CD14-positive monocyte (primary cell): ENCODE measurements at regions not wholly inside any gene's neighbourhood (a gene's known extent, or its start where the extent isn't known, plus 50 kb on each side); places are given as distances from the start of the nearest gene placed in this dataset.
"Not testable (repeated sequence)": the region's sequence is repeated elsewhere in the genome, so short reads cannot be mapped to it uniquely, and the experiment has no call there.

Experiments used
- DNase-seq, 3 donors: peaks; one replicate each; pipeline ENCODE4 v3.0.0-alpha.2; 2011 to 2022
- H2AFZ ChIP-seq: 2 replicates; pipeline ENCODE4 v1.6.0; 2012; ENCODE audit warnings: mild to moderate bottlenecking, low read depth, low read length, inconsistent platforms; ENCODE audit not compliant: insufficient read depth, poor library complexity, severe bottlenecking
- H3K27ac ChIP-seq, 2 donors: 1 replicate in 1 of 2; 2 replicates in 1 of 2; pipeline ENCODE4 v1.5.1; 2012 to 2013; ENCODE audit warnings: low read length in 2 of 2, control low read depth in 1 of 2, inconsistent platforms in 1 of 2, low read depth in 1 of 2, mild to moderate bottlenecking in 1 of 2
- H3K27me3 ChIP-seq, 2 donors: one replicate each; pipeline versions ENCODE4 v1.6.0 to v1.6.1; 2011 to 2013; ENCODE audit warnings: low read length in 2 of 2; ENCODE audit not compliant: control insufficient read depth in 2 of 2, insufficient read depth in 2 of 2
- H3K36me3 ChIP-seq, 2 donors: replicated peaks in 1 of 2; 1 replicate in 1 of 2; 2 replicates in 1 of 2; pipeline versions ENCODE4 v1.5.1 to v1.6.1; 2012 to 2013; ENCODE audit warnings: low read length in 2 of 2, control low read depth in 1 of 2, inconsistent platforms in 1 of 2, mild to moderate bottlenecking in 1 of 2; ENCODE audit not compliant: insufficient read depth in 2 of 2, control insufficient read depth in 1 of 2
- H3K4me1 ChIP-seq, 2 donors: 1 replicate in 1 of 2; 2 replicates in 1 of 2; pipeline versions ENCODE4 v1.5.1 to v1.6.1; 2012 to 2013; ENCODE audit warnings: low read length in 2 of 2, control low read depth in 1 of 2, inconsistent platforms in 1 of 2, mild to moderate bottlenecking in 1 of 2, moderate library complexity in 1 of 2; ENCODE audit not compliant: insufficient read depth in 2 of 2, control insufficient read depth in 1 of 2
- H3K4me2 ChIP-seq: replicated peaks from 2 replicates; pipeline ENCODE3; 2012; ENCODE audit warnings: low read length, moderate library complexity, mild to moderate bottlenecking; ENCODE audit not compliant: poor library complexity, severe bottlenecking; ENCODE audit errors: extremely low read depth
- H3K4me3 ChIP-seq, 3 experiments: fragments of 200-600 bp in 1 of 3; sonication (generic) in 1 of 3; replicated peaks in 1 of 3; 1 replicate in 2 of 3; 2 replicates in 1 of 3; pipeline ENCODE4 v1.5.1; 2011 to 2013; ENCODE audit warnings: low read length in 3 of 3, mild to moderate bottlenecking in 3 of 3, control low read depth in 2 of 3, low read depth in 2 of 3, inconsistent platforms in 1 of 3, moderate library complexity in 1 of 3
- H3K79me2 ChIP-seq: 2 replicates; pipeline ENCODE4 v1.6.0; 2012; ENCODE audit warnings: mild to moderate bottlenecking, control low read depth, inconsistent platforms, low read length, moderate library complexity; ENCODE audit not compliant: insufficient read depth
- H3K9ac ChIP-seq: 2 replicates; pipeline ENCODE4 v1.6.0; 2017; ENCODE audit warnings: low read length, mild to moderate bottlenecking; ENCODE audit not compliant: insufficient read depth, poor library complexity, severe bottlenecking
- H3K9me3 ChIP-seq, 2 donors: replicated peaks in 1 of 2; 1 replicate in 1 of 2; 2 replicates in 1 of 2; pipeline versions ENCODE4 v1.5.1 to v1.6.1; 2012 to 2013; ENCODE audit warnings: low read length in 2 of 2, control low read depth in 1 of 2; ENCODE audit not compliant: control insufficient read depth in 1 of 2, insufficient read depth in 1 of 2
- H4K20me1 ChIP-seq: 2 replicates; pipeline ENCODE4 v1.6.0; 2012; ENCODE audit warnings: mild to moderate bottlenecking, low read length, control low read depth, moderate library complexity; ENCODE audit not compliant: insufficient read depth
- H3K27ac Mint-ChIP-seq, 7 donors: one replicate each; pipeline ENCODE4 v1.8.0; 2020; ENCODE audit warnings: mild to moderate bottlenecking in 7 of 7, mixed read lengths in 7 of 7, moderate library complexity in 6 of 7, inconsistent platforms in 2 of 7
- H3K27me3 Mint-ChIP-seq, 3 donors: one replicate each; pipeline ENCODE4 v1.8.0; 2021 to 2022; ENCODE audit warnings: low read depth in 3 of 3, mild to moderate bottlenecking in 3 of 3, mixed read lengths in 3 of 3, moderate library complexity in 3 of 3, inconsistent platforms in 1 of 3
- H3K36me3 Mint-ChIP-seq, 2 donors: one replicate each; pipeline ENCODE4 v1.8.0; 2020; ENCODE audit warnings: mixed read lengths in 2 of 2, inconsistent platforms in 1 of 2, mild to moderate bottlenecking in 1 of 2
- H3K4me1 Mint-ChIP-seq: one replicate; pipeline ENCODE4 v1.8.0; 2020; ENCODE audit warnings: mild to moderate bottlenecking, mixed read lengths
- H3K4me3 Mint-ChIP-seq, 2 donors: one replicate each; pipeline ENCODE4 v1.8.0; 2020; ENCODE audit warnings: mild to moderate bottlenecking in 2 of 2, mixed read lengths in 2 of 2, moderate library complexity in 1 of 2
- H3K9me3 Mint-ChIP-seq, 7 donors: one replicate each; pipeline ENCODE4 v1.8.0; 2020 to 2022; ENCODE audit warnings: mixed read lengths in 7 of 7, mild to moderate bottlenecking in 6 of 7, moderate library complexity in 6 of 7, inconsistent platforms in 2 of 7
- WGBS: methylation state at CpG from one replicate; pipeline ENCODE4 v1.1.5; 2013; ENCODE audit warnings: missing lambda C conversion rate; ENCODE audit not compliant: insufficient coverage; 5-methylcytosine and 5-hydroxymethylcytosine counted together
- intact Hi-C, 2 donors: fragments of 100-400 bp; cut with micrococcal nuclease; formaldehyde crosslinking; loops; one replicate each; pipeline versions ENCODE4 v1.15.0 to v1.15.1; 2023
- TF ChIP-seq, protein P1 (sequence below): fragments of 200-600 bp; IDR thresholded peaks from one replicate; pipeline ENCODE4 v1.8.0; 2022; ENCODE audit warnings: antibody characterized with exemption, mild to moderate bottlenecking

DNA sequence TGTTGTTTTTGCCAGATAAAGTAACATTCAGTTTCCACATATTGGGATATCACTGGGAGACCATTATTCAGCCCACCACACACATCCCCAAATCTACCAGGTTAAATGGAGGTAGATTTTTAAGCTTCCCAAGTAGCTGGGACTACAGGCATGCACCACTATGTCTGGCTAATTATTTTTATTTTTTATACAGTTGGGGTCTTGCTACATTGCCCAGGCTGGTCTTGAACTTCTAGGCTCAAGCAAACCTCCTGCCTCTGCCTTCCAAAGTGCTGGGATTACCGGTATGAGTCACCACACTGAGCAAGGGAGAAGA lies 96.6 kb upstream of the CHD2 start:
- Histone ChIP-seq H3K79me2 (peaks cover 41% of the 10 kb centered on the region), H3K4me1 (peaks cover 70 to 83% of the 10 kb centered on the region in 2 donors), H3K36me3 (no peaks in the 10 kb centered on the region), H3K9ac (peak overlapping the region; percentile 35), H3K4me3 (peak overlapping the region in 1 of 3 experiments; percentile 22), H4K20me1 (no peaks in the 10 kb centered on the region), H3K9me3 (no peaks in the 10 kb centered on the region), H2AFZ (no peak overlapping the region), H3K27me3 (no peaks in the 10 kb centered on the region), H3K4me2 (peak overlapping the region; percentile 33), H3K27ac (peak overlapping the region; percentile 96 to 100)
- Mint-ChIP-seq H3K27ac (peak overlapping the region; percentile 99 to 100 (median 99)), H3K36me3 (peaks cover 0 to 2% of the 10 kb centered on the region in 2 donors), H3K4me1 (peaks cover 66% of the 10 kb centered on the region), H3K4me3 (no peak overlapping the region), H3K9me3 (no peaks in the 10 kb centered on the region), H3K27me3 (peaks cover 0 to 2% (median 0%) of the 10 kb centered on the region in 3 donors)
- TF ChIP-seq, protein P1, sequence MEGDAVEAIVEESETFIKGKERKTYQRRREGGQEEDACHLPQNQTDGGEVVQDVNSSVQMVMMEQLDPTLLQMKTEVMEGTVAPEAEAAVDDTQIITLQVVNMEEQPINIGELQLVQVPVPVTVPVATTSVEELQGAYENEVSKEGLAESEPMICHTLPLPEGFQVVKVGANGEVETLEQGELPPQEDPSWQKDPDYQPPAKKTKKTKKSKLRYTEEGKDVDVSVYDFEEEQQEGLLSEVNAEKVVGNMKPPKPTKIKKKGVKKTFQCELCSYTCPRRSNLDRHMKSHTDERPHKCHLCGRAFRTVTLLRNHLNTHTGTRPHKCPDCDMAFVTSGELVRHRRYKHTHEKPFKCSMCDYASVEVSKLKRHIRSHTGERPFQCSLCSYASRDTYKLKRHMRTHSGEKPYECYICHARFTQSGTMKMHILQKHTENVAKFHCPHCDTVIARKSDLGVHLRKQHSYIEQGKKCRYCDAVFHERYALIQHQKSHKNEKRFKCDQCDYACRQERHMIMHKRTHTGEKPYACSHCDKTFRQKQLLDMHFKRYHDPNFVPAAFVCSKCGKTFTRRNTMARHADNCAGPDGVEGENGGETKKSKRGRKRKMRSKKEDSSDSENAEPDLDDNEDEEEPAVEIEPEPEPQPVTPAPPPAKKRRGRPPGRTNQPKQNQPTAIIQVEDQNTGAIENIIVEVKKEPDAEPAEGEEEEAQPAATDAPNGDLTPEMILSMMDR = no peak
- no peak for DNase-seq
- WGBS = no CpG with 5 or more reads among the region's 1 CpG
- intact Hi-C loops = loop anchor here (5.0 kb wide), 2 partner anchors 114 to 119 kb away; no protein-coding TSS in a partner anchor

DNA sequence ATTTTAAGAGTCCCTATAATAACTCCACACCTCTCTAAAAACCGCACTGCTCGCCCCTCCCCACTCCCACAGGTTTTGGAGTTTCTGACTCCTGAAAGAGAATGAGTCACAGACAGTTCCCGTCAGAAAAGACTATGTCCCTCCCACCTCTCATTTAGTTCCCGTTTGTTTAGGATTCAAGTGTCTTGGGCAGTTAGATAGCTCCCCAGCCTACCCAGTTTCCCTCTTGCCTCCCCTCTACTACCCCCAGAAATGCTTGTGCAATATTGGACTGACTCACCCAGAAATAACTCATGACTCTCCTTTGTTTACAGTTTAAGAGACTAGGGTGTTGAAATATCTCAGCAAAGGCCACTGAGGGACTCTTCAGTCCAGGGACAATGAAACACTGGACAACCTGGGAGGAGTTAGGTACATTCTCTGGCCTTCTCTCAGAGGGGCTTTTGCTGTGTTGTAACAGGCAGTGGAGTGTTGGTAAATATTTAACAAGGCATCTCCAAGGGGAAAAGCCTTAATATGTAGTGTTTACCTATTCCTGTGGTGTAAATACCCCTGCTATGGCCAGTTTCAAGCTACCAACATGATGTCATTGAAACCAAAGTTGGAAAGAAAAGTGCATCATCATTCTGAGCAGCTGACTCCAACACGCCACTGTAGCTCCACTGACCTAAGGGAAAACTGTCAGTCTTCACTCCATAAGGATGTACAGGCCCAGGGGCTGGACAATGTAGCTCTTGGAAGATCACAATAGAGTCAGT lies 96.1 kb upstream of the CHD2 start:
- peaks cover 70 to 86% of the 10 kb centered on the region in 2 donors for H3K4me1 ChIP-seq
- intact Hi-C loops = loop anchor here (5.0 kb wide), 2 partner anchors 113 to 118 kb away; no protein-coding TSS in a partner anchor
- DNase-seq = peak; percentile 99 to 100 (median 100)

DNA sequence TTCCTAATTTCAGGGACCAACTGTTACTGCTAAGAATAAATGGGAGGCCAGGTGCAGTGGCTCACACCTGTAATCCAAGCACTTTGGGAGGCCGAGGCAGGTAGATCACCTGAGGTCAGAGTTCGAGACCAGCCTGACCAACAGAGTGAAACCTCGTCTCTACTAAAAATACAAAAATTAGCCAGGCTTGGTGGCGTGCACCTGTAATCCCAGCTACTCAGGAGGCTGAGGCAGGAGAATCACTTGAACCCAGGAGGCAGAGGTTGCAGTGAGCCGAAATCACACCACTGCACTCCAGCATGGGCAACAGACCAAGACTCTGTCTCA lies 95.6 kb upstream of the CHD2 start:
- intact Hi-C loops = loop anchor here (5.0 kb wide), 2 partner anchors 113 to 118 kb away; no protein-coding TSS in a partner anchor
- not testable (repeated sequence) for H4K20me1 ChIP-seq, H3K27me3 ChIP-seq, H2AFZ ChIP-seq, H3K27me3 Mint-ChIP-seq, H3K36me3 ChIP-seq, H3K9me3 ChIP-seq, H3K36me3 Mint-ChIP-seq, DNase-seq, H3K9me3 Mint-ChIP-seq
- Mint-ChIP-seq H3K27ac (peak overlapping the region; percentile 99 to 100 (median 99)), H3K4me1 (peaks cover 63% of the 10 kb centered on the region), H3K4me3 (peak overlapping the region; percentile 34 to 42)
- Histone ChIP-seq H3K79me2 (peaks cover 45% of the 10 kb centered on the region), H3K27ac (peak overlapping the region; percentile 96 to 100), H3K4me2 (peak overlapping the region; percentile 54), H3K4me1 (peaks cover 71 to 89% of the 10 kb centered on the region in 2 donors), H3K4me3 (peak overlapping the region in 1 of 3 experiments; percentile 6), H3K9ac (peak overlapping the region; percentile 72)
- WGBS = 100% methylated on average over 3 of the region's 5 CpGs

More for the DNA sequence above, 96.1 kb upstream of the CHD2 start:
- WGBS = 0% methylated on average over 3 of the region's 5 CpGs
- peak overlapping the region in 1 of 3 experiments; percentile 6 for H3K4me3 ChIP-seq
- no peaks in the 10 kb centered on the region for H3K36me3 ChIP-seq
- Mint-ChIP-seq H3K9me3 (no peaks in the 10 kb centered on the region), H3K4me1 (peaks cover 66% of the 10 kb centered on the region), H3K4me3 (peak overlapping the region; percentile 34 to 42), H3K27ac (peak overlapping the region; percentile 99 to 100 (median 99)), H3K36me3 (peaks cover 0 to 2% of the 10 kb centered on the region in 2 donors), H3K27me3 (peaks cover 0 to 2% (median 0%) of the 10 kb centered on the region in 3 donors)
- H3K27me3 ChIP-seq = no peaks in the 10 kb centered on the region
- H3K9ac ChIP-seq = peak overlapping the region; percentile 72
- TF ChIP-seq, protein P1 = no peak
- H3K4me2 ChIP-seq = peak overlapping the region; percentile 54
- no peaks in the 10 kb centered on the region for H4K20me1 ChIP-seq
- H3K79me2 ChIP-seq = peaks cover 45% of the 10 kb centered on the region
- no peaks in the 10 kb centered on the region for H3K9me3 ChIP-seq
- H2AFZ ChIP-seq = peak overlapping the region; percentile 64
- H3K27ac ChIP-seq = peak overlapping the region; percentile 96 to 100
